Left ventricle myocardium inferior (tissue), 1 donor: ENCODE measurements at regions not wholly inside any gene's neighbourhood (a gene's known extent, or its start where the extent isn't known, plus 50 kb on each side); places are given as distances from the start of the nearest gene placed in this dataset.

Source experiments
- DNase-seq: peaks from one replicate; pipeline ENCODE4 v3.0.0-alpha.2; 2020
- H3K27ac ChIP-seq: fragments of 200-600 bp; replicated peaks from 2 replicates; pipeline ENCODE4 v1.8.0; 2021
- H3K27me3 ChIP-seq: fragments of 200-600 bp; 2 replicates; pipeline ENCODE4 v1.8.0; 2021; ENCODE audit warnings: low read depth
- H3K36me3 ChIP-seq: fragments of 200-600 bp; 2 replicates; pipeline ENCODE4 v1.8.0; 2021
- H3K4me1 ChIP-seq: fragments of 200-600 bp; 2 replicates; pipeline ENCODE4 v1.8.0; 2021
- H3K4me3 ChIP-seq: fragments of 200-600 bp; 2 replicates; pipeline ENCODE4 v1.8.0; 2021; ENCODE audit warnings: mild to moderate bottlenecking, moderate library complexity
- H3K9me3 ChIP-seq: fragments of 200-600 bp; replicated peaks from 2 replicates; pipeline ENCODE4 v1.8.0; 2021
- CTCF ChIP-seq: fragments of 200-600 bp; IDR thresholded peaks from 2 replicates; pipeline ENCODE4 v1.8.0; 2021; ENCODE audit warnings: antibody characterized with exemption, mild to moderate bottlenecking, borderline replicate concordance
- intact Hi-C: fragments of 100-400 bp; cut with micrococcal nuclease; formaldehyde crosslinking; loops from one replicate; pipeline ENCODE4 v1.11.0; 2022
- donor health status: DM: no; HTN: yes; CAD: no; lungs with severe emphysema.

- intact Hi-C loops, result no loop called here
- Histone ChIP-seq H3K4me3 (no peak overlapping the region), H3K27ac (no peak overlapping the region), H3K4me1 (no peaks in the 10 kb centered on the region), H3K9me3 (peaks cover 8% of the 10 kb centered on the region), H3K36me3 (no peaks in the 10 kb centered on the region), H3K27me3 (no peaks in the 10 kb centered on the region)
- DNase-seq, result no peak
- TF ChIP-seq CTCF, result no peak
Measured at GRCh38 chr2:200137271-200137670, 169.2 kb upstream of the SPATS2L start.

- no peak for TF ChIP-seq CTCF
- H3K4me3 ChIP-seq, result no peak overlapping the region
- DNase-seq, result no peak
- H3K9me3 ChIP-seq, result peaks cover 8% of the 10 kb centered on the region
- no peaks in the 10 kb centered on the region for H3K27me3 ChIP-seq
- H3K4me1 ChIP-seq, result no peaks in the 10 kb centered on the region
- intact Hi-C loops, result no loop called here
- no peaks in the 10 kb centered on the region for H3K36me3 ChIP-seq
- H3K27ac ChIP-seq, result no peak overlapping the region
Measured at GRCh38 chr2:200137691-200138090, 168.8 kb upstream of the SPATS2L start.

- intact Hi-C loops, result no loop called here
- Histone ChIP-seq H3K9me3 (peaks cover 8% of the 10 kb centered on the region), H3K36me3 (no peaks in the 10 kb centered on the region), H3K4me3 (no peak overlapping the region), H3K4me1 (no peaks in the 10 kb centered on the region), H3K27me3 (no peaks in the 10 kb centered on the region), H3K27ac (no peak overlapping the region)
- no peak for TF ChIP-seq CTCF
- no peak for DNase-seq
Measured at GRCh38 chr2:200138391-200139124, 167.9 kb upstream of the SPATS2L start.

GRCh38 chr2:200144571-200144970 is 161.9 kb upstream of the SPATS2L start:
- no peak for TF ChIP-seq CTCF
- intact Hi-C loops, result no loop called here
- no peaks in the 10 kb centered on the region for H3K4me1 ChIP-seq
- H3K36me3 ChIP-seq, result no peaks in the 10 kb centered on the region
- no peaks in the 10 kb centered on the region for H3K27me3 ChIP-seq
- peaks cover 9% of the 10 kb centered on the region for H3K9me3 ChIP-seq
- no peak overlapping the region for H3K27ac ChIP-seq
- no peak overlapping the region for H3K4me3 ChIP-seq
- DNase-seq, result no peak

GRCh38 chr2:200146501-200146900 is 160.0 kb upstream of the SPATS2L start:
- intact Hi-C loops, result no loop called here
- H3K27ac ChIP-seq, result no peak overlapping the region
- H3K4me1 ChIP-seq, result no peaks in the 10 kb centered on the region
- H3K36me3 ChIP-seq, result no peaks in the 10 kb centered on the region
- DNase-seq, result no peak
- H3K4me3 ChIP-seq, result no peak overlapping the region
- H3K9me3 ChIP-seq, result peaks cover 27% of the 10 kb centered on the region
- H3K27me3 ChIP-seq, result no peaks in the 10 kb centered on the region
- no peak for TF ChIP-seq CTCF
